GM19324 (cell line): ENCODE measurements at regions not wholly inside any gene's neighbourhood (a gene's known extent, or its start where the extent isn't known, plus 50 kb on each side); places are given as distances from the start of the nearest gene placed in this dataset.

Source experiments
- ATAC-seq: cut with Tn5 transposase; IDR thresholded peaks from one replicate; pipeline ENCODE4 v1.9.1; 2021; ENCODE audit warnings: mild to moderate bottlenecking, moderate library complexity; ENCODE audit not compliant: unreplicated experiment, low FRiP score

DNA sequence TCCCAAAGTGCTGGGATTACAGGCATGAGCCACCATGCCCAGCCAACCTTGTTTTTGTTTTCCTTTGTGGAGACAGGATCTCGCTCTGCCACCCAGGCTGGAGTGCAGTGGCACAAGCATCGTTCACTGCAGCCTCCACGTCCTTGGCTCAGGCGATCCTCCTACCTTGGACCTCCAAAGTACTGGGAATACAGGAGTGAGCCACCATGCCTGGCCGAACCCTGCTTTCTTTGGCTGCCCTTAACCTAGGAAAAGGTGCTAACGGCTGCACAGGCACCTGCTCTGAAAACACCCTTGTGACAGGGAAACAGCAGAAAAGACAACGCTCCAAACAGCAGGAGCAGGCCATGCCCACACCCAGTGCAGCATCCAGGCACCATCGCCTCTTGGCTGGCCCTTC lies 71.9 kb downstream of the OAT start:
- no peak for ATAC-seq

DNA sequence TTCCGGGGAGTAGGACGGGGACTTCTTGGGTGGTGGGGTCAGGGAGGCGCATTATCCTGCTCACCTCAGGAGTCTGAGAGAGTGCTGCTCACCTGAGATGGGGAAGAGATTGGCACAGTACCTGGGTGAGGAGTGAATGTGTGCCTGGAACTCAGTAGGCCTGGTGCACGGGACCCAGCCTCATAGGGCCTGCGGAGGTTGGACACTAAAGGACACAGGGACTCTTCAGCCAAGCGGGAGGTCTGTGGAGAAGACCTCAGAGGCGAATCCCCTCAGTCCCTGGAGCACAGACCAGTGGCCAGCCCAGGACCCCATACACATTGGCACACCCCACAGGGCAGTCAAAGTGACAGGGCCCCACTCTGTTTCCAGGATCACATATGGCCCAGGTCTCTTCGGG lies 73.2 kb downstream of the OAT start:
- no peak for ATAC-seq

DNA sequence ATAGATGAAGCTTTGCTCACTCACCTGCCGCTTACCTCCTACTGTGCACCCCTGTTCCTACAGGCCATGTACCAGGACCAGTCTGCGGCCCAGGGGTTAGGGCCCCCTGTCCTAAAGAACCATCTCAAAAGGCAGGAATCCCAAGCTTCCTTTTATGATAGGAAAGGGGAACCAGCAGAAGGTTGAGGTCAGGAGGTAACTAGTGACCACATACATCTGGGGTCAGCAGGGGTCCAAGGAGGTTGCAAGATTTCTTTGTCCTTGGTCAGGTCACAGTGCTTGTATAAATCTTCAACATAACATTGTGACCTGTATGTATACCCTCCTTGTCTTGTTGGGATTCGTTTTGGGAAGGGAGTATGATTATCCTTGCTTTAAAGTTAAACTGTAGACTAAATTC lies 73.8 kb downstream of the OAT start:
- no peak for ATAC-seq

DNA sequence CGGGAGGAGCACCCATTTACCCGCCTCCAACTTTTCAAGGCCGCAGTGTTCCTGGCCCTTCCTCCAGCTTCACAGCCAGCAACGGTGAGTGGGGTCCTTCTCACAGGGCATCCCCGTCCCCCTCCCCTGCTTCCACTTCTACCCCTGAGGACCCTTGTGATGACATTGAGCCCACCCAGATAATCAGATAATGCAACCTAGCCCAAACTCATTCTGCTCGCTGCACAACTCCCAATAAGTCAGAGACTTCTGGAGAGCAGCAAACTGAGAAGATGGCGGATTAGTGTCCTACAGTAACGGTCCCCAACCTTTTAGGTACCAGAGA lies 74.5 kb downstream of the OAT start:
- ATAC-seq: no peak

DNA sequence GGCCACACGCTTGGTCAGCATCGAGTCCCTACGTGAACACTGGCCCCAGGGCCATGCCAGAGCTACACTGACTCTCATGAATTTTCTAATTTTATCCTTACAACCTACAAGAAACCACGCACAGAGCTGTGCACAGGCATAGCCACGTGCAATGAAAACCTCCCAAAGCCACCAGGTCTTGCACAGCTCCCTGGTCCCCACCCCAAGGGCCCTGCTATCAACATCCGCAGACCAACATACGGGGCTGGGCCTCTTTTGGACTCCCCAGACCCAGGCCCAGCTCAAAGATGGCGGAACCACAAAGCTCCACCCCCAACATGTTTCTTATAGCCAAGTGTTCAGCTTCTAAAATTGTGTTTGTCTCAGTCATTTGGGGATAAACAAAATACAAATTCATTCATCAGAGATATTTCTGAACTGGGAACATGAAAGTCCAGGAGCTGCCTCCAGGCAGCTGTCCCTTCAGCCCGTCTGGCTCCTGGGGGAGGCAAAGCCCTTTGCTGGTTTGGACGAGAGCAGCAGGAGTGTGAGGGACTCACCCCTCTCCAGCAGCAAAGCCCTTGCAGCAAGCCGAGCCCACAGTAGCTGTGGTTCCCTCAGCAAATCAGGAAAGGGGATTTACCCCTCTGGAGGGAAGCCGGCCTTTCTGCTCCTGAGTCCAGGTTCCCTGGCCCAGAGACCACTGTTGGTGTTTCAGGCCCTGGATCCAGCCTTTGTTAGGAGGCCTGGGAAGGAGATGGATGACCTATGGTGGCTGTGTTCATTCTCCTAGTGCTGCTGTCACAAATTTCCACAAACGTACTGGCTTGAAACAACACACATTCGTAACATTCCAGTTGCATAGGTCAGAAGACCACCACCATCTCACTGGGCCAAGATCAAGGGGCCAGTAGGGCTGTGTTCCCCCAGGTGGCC lies 75.1 kb downstream of the OAT start:
- no peak for ATAC-seq

DNA sequence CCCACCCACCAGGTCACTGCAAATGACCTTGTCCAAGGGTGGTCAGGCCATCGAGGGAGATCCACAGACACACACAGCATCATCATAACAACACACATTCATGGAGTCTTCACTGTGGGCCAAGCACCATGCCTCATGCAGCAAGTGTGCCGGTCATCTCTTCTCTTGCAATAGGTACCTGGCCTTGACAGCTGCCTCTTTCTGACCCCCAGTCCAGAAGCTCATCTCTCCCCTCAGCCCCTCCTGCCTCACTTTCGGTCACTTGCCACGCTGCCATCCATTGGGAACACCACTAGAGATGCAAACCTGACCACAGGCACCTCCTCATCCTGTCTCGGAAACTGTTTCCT lies 75.9 kb downstream of the OAT start:
- ATAC-seq: no peak

DNA sequence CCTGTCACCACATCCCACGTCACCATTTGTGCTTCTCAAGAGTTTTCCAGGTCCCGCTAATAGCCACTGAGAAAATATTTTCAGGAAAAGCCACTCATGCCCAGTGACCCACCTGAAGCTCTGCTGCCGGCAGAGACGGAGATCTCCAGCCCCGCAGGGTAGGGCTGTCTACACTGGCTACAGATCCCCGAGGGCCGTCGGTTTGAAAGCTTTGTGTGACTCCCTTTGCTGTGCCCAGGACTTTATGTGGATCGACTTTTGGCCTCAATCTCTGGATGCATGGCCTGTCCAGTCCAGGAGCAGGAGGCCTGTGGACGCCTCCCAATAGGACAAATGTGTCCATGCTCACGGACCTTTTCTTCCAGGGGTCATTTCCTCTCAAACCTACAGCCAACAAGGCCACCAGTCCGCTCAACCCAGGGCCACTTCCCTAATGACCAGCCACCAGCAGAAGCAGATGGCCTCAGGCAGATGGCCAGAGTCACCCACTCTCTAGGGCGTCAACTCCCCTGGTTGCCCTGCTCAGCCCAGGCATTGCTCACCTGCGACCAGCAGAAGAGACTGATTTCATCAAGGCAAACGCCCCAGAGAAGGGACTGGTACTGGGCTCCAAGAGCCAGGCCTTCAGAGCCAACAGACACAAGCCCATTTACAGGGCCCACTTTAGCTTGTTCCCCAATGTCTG lies 76.4 kb downstream of the OAT start:
- no peak for ATAC-seq

DNA sequence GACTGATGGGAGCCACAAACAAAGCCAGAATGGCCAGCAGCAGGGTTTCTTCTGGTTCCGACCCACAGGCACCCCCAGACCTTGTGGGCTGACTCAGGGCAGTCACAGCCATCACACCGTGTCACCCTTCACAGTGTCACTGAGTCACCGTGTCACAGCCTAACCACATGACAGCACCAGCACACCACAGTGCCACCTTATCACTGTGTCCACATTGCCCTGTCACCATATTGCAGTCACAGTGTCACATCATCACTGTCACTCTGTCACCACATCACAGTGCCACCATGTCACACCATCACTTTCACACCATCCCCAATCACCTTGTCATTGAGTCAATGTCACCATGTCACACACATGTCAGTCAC lies 77.0 kb downstream of the OAT start:
- no peak for ATAC-seq

DNA sequence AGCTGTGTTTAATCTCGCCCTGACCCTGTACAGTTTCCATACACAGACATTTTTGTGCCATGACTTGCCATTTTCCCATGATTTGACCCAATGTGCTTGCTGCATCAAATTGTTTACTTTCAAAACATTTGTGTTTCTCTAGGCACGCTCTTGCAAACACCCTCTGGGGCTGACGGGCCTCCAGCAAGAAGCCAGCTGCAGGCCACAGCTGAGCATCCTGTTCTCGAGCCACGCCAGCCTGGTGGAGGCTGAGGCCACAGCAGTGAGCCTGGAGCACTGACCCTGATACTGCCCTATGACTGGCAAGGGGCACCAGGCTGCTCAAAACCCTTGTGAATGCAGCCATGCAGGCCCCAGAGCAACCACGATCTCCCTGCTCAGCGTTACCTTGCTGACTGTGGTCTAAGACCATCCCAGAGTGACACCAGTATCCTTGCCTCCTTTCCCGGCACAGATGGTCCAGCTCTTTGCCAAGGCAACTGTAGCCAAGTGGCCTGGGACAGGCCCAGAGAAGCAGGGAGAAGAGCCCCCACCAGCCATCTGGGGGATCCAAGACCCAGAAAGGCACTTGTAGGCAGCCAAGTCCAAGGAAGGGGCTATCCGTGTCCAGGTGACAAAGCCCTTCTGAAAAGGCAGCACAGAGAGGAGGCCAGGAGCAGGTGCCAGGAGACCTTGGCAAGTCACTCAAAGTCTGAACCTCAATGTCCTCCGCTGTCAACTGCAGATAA lies 78.5 kb downstream of the OAT start:
- ATAC-seq: no peak

DNA sequence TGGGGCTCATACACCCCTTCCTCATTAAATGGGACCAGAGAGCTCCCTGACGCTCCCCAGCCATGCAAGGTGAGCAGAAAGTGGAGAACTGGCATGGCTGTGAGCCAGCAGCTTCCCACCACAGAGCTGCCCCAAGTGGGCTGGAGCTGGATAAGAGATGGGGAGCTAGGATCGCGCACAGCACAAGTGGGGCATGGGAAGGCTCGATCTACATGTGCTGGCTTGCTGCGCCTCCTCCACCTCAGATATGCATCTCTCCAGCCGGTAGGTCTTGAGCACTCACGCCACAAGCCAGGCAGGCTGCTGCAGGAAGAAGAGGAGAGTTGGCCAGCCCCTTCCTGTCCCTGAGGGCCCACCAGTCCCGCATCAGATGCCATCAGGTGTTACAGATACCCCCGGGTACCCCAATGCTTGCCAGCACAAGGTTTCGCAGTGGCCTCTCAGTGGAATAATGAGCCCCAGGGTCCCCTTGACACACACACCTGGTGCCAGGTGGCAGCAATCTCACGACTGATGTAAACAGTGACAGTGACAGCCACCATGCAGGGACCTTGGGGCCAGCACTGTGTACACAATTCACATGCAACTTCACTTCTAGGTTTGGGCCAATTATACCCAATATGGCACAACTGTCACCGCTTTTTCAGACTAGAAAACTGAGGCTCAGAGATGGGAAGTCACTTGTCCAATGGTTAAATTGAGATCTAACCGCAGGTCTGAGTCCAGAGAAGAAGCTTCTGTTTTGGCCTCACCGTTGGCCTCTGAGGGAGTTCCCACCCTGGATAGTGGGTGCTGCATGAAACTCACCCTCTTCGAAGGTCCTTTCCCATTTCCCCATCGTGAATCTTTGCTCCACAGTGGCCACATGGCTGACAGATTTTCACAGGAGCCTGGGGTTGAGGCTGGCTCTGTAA lies 79.3 kb downstream of the OAT start:
- no peak for ATAC-seq

DNA sequence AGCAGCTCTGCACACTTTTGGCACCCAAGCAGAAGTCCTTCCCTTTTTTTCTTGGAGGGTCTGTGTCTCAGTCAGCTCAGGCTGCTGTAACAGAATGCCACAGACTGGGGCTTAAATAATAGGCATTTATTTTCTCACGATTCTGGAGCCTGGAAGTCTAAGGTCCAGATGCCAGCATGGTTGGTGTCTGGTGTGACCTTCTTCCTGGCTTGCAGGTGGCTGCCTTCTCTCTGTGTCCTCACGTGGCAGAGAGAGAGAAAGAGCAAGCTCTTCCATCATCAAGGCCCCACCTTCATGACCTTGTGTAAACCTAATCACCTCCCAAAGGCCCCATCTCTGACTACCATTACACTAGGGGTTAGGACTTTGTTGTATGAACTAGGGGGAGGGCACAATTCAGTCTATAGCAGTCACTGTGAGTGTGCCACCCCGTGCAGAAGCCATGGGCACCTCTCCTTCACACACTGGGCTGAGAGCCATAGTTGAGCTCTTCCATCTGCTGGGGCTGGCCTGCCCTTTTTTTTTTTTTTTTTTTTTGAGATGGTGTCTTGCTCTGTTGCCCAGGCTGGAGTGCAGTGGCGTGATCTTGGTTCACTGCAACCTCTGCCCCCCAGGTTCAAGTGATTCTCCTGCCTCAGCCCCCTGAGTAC lies 80.3 kb downstream of the OAT start:
- ATAC-seq: no peak

DNA sequence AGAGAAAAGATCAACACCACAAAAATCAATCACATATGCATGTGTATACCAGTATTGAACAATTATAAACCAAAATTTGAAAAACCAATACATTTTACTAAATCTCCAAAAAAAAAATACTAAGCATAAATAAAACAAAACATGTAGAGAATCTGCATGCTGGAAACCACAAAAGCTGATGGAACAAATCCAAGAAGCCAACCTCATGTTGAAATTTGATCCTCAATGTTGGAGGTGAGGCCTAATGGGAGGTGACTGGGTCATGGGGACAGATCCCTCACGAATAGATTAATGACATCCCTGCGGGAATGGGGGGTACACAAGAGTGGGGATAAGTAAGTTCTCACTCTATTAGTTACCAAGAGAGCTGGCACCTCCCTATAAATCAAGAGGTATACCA lies 82.5 kb downstream of the OAT start:
- no peak for ATAC-seq

DNA sequence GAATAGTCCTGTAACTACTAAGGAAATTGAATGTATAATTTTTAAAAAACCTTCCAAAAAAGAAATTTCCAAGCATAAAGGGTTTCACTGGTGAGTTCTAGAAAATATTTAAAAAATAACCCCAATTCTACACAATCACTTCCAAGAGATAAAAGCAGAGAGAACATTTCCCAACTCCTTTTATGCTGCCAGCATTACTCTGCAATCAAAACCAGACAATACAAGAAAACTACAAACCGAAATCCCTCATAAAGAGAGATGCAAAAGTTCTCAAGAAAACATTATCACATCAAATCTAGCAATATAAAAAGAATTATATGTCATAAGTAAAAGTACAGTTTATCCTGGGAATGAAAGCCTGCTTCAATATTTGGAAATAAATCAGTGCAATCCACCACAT lies 84.8 kb downstream of the OAT start:
- ATAC-seq: no peak

DNA sequence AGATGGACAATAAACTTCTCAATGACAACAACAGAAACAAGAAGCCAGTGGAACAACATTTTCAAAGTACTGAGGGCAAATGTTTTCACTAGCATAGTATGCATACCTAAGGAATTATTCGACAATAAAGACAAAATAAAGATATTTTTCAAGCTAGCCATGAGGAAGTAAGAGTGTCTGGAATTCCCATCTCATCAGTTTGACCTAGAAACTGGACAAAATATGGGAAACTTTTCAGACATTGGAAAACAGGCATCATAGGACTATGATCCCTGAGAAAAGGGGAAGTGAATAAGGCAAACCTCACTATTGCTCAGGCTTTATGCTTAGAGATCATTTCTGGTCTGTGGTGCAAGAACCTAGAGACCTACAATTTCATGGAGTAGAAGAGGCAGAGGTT lies 86.3 kb downstream of the OAT start:
- ATAC-seq: no peak

DNA sequence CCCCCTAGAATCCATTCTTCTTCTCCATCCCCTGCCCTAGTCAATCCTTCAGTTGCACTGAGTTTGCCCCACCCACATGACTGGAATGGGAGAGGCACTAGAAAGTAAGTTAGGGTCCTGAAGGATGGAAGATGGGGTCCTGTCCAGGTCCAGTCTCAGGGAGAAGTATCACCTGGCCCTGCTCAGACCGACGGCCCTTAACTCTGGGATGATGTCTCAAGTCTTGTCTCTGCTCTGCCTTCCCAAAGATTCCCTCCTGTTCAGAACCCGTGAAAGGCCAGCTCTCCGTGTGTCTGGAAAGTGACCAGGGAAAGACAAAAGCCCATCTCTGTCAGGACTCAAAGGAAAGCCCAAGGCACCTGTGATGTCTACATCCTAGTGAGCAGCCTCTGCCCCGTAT lies 88.8 kb downstream of the OAT start:
- ATAC-seq: no peak

DNA sequence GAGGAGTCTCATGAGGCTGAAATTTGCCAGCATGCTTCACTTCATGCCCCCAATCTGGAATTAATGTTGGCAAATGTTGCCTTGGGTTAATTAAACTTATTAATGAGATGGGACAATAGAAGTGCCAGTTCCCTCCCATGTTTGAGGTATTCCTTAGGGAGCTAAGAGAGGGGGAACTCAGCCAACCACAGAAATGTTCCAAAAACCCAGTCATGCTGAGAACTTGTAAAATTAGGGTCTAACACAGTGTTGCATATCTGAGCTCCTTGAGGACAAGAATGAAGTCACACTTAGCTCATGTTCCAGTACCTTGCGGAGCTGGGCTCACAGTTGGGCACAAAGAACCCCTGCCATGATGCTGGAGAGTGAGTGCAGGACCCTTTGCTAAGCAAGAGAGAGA lies 89.4 kb downstream of the OAT start:
- no peak for ATAC-seq

DNA sequence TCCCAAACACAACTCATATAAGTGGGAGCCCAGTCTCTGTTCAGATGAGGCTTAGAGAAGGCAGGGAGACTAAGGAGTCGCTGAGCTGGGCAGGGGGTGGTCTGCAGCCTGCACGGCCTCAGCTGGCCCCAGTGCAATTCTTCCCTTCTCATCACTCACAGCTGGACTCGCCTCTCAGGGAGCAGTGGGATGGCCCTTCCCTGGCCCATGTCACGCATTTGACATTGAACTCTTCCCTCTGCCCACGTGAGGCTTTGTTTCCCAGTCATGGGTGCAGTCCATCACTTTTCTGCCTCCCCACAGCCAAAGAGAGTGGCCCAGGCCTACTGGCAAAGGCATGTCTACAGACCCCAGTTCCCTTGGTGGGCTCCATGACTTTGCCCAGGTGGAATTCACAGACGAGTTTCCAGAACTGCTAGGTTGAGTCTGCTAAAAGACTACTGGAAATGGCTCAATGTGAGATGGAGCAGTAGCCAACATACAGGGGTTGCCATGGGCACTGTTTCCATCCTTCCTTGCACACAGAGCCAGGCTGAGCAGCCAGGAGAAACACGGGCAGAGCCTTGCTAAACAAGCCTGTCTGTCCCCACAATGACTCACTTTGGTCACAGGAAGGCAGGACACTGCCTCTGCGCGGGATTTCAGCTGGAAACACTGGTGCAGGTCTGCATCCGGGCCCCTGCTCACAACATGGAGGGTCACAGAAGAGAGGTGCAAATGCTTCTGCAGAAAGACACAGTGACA lies 90.1 kb downstream of the OAT start:
- no peak for ATAC-seq

DNA sequence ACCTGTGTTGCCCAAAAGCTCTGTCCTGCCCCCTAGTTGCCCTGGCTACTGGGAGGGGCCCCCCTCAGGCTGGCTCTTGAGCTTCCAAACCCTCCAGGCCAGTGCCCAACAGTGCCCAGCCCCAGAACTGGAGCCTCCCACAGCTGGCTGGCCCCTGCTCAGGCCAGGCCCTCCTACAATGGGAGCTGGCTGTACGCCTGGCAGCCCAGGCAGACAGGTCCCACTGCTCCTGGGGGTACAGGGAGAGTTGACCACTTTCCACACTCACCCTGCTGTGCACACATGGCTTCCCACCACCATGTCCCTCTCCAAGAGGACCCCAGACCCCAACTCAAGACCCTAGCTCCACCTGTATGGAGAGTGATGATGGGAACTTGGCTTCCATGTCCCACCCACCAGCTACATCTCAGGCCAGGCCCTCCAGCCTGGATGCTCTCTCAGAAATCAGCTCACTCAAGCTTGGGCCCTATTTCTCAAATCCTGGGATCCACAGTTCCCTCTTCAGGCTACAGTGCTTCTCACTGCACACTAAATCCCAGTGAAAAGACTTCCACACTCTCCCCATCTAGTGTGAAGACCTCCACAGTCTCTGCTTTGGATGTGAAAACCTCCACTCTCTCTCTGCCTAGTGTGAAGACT lies 92.6 kb downstream of the OAT start:
- no peak for ATAC-seq

DNA sequence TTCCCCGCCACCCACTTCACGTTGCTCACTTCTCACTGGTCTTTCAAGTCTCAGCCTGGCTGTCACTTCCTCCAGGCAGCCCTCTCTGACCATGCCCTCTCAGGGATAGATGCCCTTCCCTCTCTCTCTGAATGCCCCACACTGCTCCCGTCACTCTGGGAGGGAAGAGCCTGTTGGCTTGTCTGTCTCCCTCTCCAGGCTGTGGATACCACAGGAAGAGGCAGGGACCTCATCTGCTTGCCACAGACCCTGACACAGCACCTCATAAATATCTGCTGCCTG lies 93.1 kb downstream of the OAT start:
- ATAC-seq: no peak
